ENCODE measurements at regions not wholly inside any gene's neighbourhood (a gene's known extent, or its start where the extent isn't known, plus 50 kb on each side); places are given as distances from the start of the nearest gene placed in this dataset.
A peak's percentile ranks its signal among the peaks of the same experiment; 100 is the strongest.

DNA sequence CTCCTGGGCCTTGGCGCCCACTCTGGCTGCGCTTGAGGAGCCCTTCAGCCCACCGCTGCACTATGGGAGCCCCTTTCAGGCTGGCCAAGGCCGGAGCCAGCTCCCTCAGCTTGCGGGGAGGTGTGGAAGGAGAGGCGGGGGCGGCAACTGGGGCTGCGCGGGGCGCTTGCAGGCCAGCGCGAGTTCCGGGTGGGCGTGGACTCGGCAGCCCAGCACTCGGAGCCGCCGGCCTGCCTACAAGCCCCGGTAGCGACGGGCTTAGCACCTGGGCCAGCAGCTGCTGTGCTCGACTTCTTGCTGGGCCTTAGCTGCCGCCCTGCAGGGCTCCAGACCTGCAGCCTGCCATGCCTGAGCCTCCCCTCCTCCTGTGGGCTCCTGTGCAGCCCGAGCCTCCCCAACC lies 141.5 kb upstream of the SLC39A10 start:
- Histone ChIP-seq H3K23ac (ENCODE audit: insufficient read length) (no peak overlapping the region), H3K4ac (replicated peaks; ENCODE audit: insufficient read length, low read depth, low read length) (no peak overlapping the region), H2BK120ac (replicated peaks; ENCODE audit: low read depth, low read length) (no peak overlapping the region), H3K27ac (ENCODE audit: low read depth, low read length) (no peak overlapping the region), H3K36me3 (ENCODE audit: control insufficient read depth in 2 of 4, insufficient read depth in 4 of 4, low read length in 3 of 4) (no peaks in the 10 kb centered on the region), H3K79me1 (ENCODE audit: low read depth, low read length) (no peaks in the 10 kb centered on the region), H3K56ac (replicated peaks; ENCODE audit: insufficient read length, low read depth, low read length) (no peak overlapping the region), H2BK20ac (ENCODE audit: low read length) (no peak overlapping the region), H3K9ac (replicated peaks in 1 of 4; ENCODE audit: extremely low read depth in 1 of 4, low read depth in 3 of 4, low read length in 3 of 4) (no peak overlapping the region), H4K5ac (ENCODE audit: insufficient read length, low read depth, low read length) (no peak overlapping the region), H3K9me3 (ENCODE audit: insufficient read depth in 2 of 2, low read depth in 1 of 2, low read length in 1 of 2) (no peaks in the 10 kb centered on the region), H4K91ac (replicated peaks; ENCODE audit: insufficient read length, low read length) (no peak overlapping the region), H2AFZ (ENCODE audit: low read length) (no peak overlapping the region), H2BK5ac (ENCODE audit: low read depth, low read length) (no peak overlapping the region), H4K20me1 (replicated peaks in 1 of 2; ENCODE audit: control insufficient read depth in 1 of 2, insufficient read depth in 2 of 2, low read length in 2 of 2) (no peaks in the 10 kb centered on the region), H3K79me2 (ENCODE audit: control insufficient read depth in 1 of 2, insufficient read depth in 2 of 2, low read length in 2 of 2) (no peaks in the 10 kb centered on the region), H3K4me1 (replicated peaks in 1 of 4; ENCODE audit: control insufficient read depth in 3 of 4, insufficient read depth in 4 of 4, low read length in 3 of 4) (no peaks in the 10 kb centered on the region), H3K23me2 (ENCODE audit: low read depth, low read length) (no peaks in the 10 kb centered on the region), H3K4me2 (ENCODE audit: insufficient read depth in 1 of 2, low read depth in 2 of 2, low read length in 2 of 2) (no peak overlapping the region), H3K14ac (ENCODE audit: insufficient read length) (no peak overlapping the region), H3K18ac (ENCODE audit: extremely low read depth, low read length) (no peak overlapping the region), H2BK12ac (ENCODE audit: low read depth, low read length) (no peak overlapping the region), H3K27me3 (replicated peaks in 1 of 4; ENCODE audit: control insufficient read depth in 3 of 4, extremely low read depth in 1 of 4, insufficient read depth in 3 of 4, low read length in 3 of 4) (no peaks in the 10 kb centered on the region), H2AK5ac (ENCODE audit: low read depth, low read length) (no peak overlapping the region), H4K8ac (ENCODE audit: extremely low read depth, insufficient read depth, low read length) (peak overlapping the region; percentile 51; the same call in 1 of the 2 replicates), H3K4me3 (ENCODE audit: extremely low read depth in 1 of 4, insufficient read depth in 2 of 4, low read depth in 3 of 4, low read length in 4 of 4) (no peak overlapping the region), H2BK15ac (ENCODE audit: low read length) (no peak overlapping the region)
- DNase-seq (ENCODE audit: low read depth in 1 of 2, low spot score in 2 of 2) (no peak), FAIRE-seq (no peak)
- CTCF ChIA-PET (ENCODE audit: partially characterized antibody), result interaction anchor here (1.2 to 2.7 kb wide), 2 partner anchors 17 to 144 kb away, joined by 4 to 13 read pairs; no protein-coding TSS in a partner anchor
- POLR2A ChIA-PET (ENCODE audit: partially characterized antibody), result no interaction called here
- WGBS, 2 experiments (ENCODE audit: extremely low coverage in 1 of 2, insufficient coverage in 1 of 2, insufficient read length in 1 of 2, insufficient replicate concordance in 2 of 2, low coverage in 1 of 2, low lambda C conversion rate in 2 of 2, missing lambda C conversion rate in 1 of 2), result 94% methylated on average over 13 of the region's 24 CpGs; no CpG with 5 or more reads in 1 of the 2 experiments
- TF ChIP-seq GTF2F1 (IDR thresholded peaks at IDR 0.05; ENCODE audit: borderline replicate concordance, low read depth, low read length), result no peak
- TF ChIP-seq ZNF274 (IDR thresholded peaks at IDR 0.05; ENCODE audit: borderline replicate concordance, extremely low read depth, low read length), result no peak
- TF ChIP-seq SP1 (IDR thresholded peaks at IDR 0.05; ENCODE audit: low read depth, low read length), result no peak
- no peak for TF ChIP-seq SAP30 (IDR thresholded peaks at IDR 0.05; ENCODE audit: insufficient read depth, insufficient replicate concordance, low read length)
- TF ChIP-seq RFX5 (IDR thresholded peaks at IDR 0.05; ENCODE audit: borderline replicate concordance, low read depth, low read length), result no peak
- TF ChIP-seq CEBPB (IDR thresholded peaks at IDR 0.05; ENCODE audit: low read depth, low read length), result no peak
- TF ChIP-seq FOSL1 (IDR thresholded peaks at IDR 0.05; ENCODE audit: insufficient read depth, low read depth, low read length), result no peak
- TF ChIP-seq, protein P1, sequence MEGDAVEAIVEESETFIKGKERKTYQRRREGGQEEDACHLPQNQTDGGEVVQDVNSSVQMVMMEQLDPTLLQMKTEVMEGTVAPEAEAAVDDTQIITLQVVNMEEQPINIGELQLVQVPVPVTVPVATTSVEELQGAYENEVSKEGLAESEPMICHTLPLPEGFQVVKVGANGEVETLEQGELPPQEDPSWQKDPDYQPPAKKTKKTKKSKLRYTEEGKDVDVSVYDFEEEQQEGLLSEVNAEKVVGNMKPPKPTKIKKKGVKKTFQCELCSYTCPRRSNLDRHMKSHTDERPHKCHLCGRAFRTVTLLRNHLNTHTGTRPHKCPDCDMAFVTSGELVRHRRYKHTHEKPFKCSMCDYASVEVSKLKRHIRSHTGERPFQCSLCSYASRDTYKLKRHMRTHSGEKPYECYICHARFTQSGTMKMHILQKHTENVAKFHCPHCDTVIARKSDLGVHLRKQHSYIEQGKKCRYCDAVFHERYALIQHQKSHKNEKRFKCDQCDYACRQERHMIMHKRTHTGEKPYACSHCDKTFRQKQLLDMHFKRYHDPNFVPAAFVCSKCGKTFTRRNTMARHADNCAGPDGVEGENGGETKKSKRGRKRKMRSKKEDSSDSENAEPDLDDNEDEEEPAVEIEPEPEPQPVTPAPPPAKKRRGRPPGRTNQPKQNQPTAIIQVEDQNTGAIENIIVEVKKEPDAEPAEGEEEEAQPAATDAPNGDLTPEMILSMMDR (IDR thresholded peaks at IDR 0.05; ENCODE audit: control extremely low read depth in 1 of 3, insufficient read depth in 1 of 3, low read depth in 1 of 3, low read length in 3 of 3), result no peak
